Effector memory CD8-positive, alpha-beta T cell (primary cell): ENCODE measurements at regions not wholly inside any gene's neighbourhood (a gene's known extent, or its start where the extent isn't known, plus 50 kb on each side); places are given as distances from the start of the nearest gene placed in this dataset.

ENCODE experiments used
- ATAC-seq: fragments of 150-1000 bp; cut with Tn5 transposase; replicated peaks from 2 replicates; pipeline ENCODE4 v1.10.0; 2021; ENCODE audit warnings: mild to moderate bottlenecking, moderate library complexity
- DNase-seq, 3 experiments: peaks; one replicate each; pipeline ENCODE4 v3.0.0; 2021
- H3K27ac Mint-ChIP-seq, 2 donors: one replicate each; pipeline ENCODE4 v1.8.0; 2022; ENCODE audit warnings: mild to moderate bottlenecking in 2 of 2, mixed read lengths in 2 of 2, moderate library complexity in 2 of 2
- H3K27me3 Mint-ChIP-seq, 2 donors: one replicate each; pipeline ENCODE4 v1.8.0; 2022; ENCODE audit warnings: mixed read lengths in 2 of 2
- H3K36me3 Mint-ChIP-seq: one replicate; pipeline ENCODE4 v1.8.0; 2022; ENCODE audit warnings: mild to moderate bottlenecking, moderate library complexity, mixed read lengths; ENCODE audit not compliant: insufficient read depth
- H3K4me1 Mint-ChIP-seq, 2 donors: one replicate each; pipeline ENCODE4 v1.8.0; 2022; ENCODE audit warnings: low read depth in 2 of 2, mixed read lengths in 2 of 2
- H3K4me3 Mint-ChIP-seq, 2 donors: one replicate each; pipeline ENCODE4 v1.8.0; 2022; ENCODE audit warnings: mild to moderate bottlenecking in 2 of 2, mixed read lengths in 2 of 2, moderate library complexity in 2 of 2
- H3K9me3 Mint-ChIP-seq, 2 donors: one replicate each; pipeline ENCODE4 v1.8.0; 2022; ENCODE audit warnings: mixed read lengths in 2 of 2

GRCh38 chr2:147756069-147756468 is 88.8 kb upstream of the ACVR2A start:
- H3K9me3 Mint-ChIP-seq: peaks cover 0 to 2% of the 10 kb centered on the region in 2 donors
- DNase-seq (no peak), ATAC-seq (no peak)
- no peak overlapping the region for H3K4me3 Mint-ChIP-seq
- no peaks in the 10 kb centered on the region for H3K36me3 Mint-ChIP-seq
- H3K27ac Mint-ChIP-seq: no peak overlapping the region
- no peaks in the 10 kb centered on the region for H3K4me1 Mint-ChIP-seq
- H3K27me3 Mint-ChIP-seq: no peaks in the 10 kb centered on the region

- H3K27me3 Mint-ChIP-seq: no peaks in the 10 kb centered on the region
- peaks cover 0 to 2% of the 10 kb centered on the region in 2 donors for H3K9me3 Mint-ChIP-seq
- no peaks in the 10 kb centered on the region for H3K4me1 Mint-ChIP-seq
- no peak overlapping the region for H3K4me3 Mint-ChIP-seq
- ATAC-seq: no peak
- no peak for DNase-seq
- H3K27ac Mint-ChIP-seq: no peak overlapping the region
- H3K36me3 Mint-ChIP-seq: no peaks in the 10 kb centered on the region
Measured at GRCh38 chr2:147740211-147740927, 104.5 kb upstream of the ACVR2A start.

- no peaks in the 10 kb centered on the region for H3K36me3 Mint-ChIP-seq
- H3K27ac Mint-ChIP-seq: no peak overlapping the region
- H3K4me1 Mint-ChIP-seq: no peaks in the 10 kb centered on the region
- DNase-seq (no peak), ATAC-seq (no peak)
- H3K27me3 Mint-ChIP-seq: no peaks in the 10 kb centered on the region
- no peak overlapping the region for H3K4me3 Mint-ChIP-seq
- peaks cover 0 to 2% of the 10 kb centered on the region in 2 donors for H3K9me3 Mint-ChIP-seq
Measured at GRCh38 chr2:147739508-147739907, 105.3 kb upstream of the ACVR2A start.

- H3K27me3 Mint-ChIP-seq: no peaks in the 10 kb centered on the region
- no peaks in the 10 kb centered on the region for H3K4me1 Mint-ChIP-seq
- DNase-seq (no peak), ATAC-seq (no peak)
- H3K27ac Mint-ChIP-seq: no peak overlapping the region
- no peaks in the 10 kb centered on the region for H3K36me3 Mint-ChIP-seq
- H3K9me3 Mint-ChIP-seq: no peaks in the 10 kb centered on the region
- no peak overlapping the region for H3K4me3 Mint-ChIP-seq
Measured at GRCh38 chr2:147718831-147719230, 126.0 kb upstream of the ACVR2A start.

GRCh38 chr2:147716906-147717305 is 127.9 kb upstream of the ACVR2A start:
- H3K9me3 Mint-ChIP-seq: peaks cover 3 to 14% of the 10 kb centered on the region in 2 donors
- ATAC-seq: no peak
- DNase-seq: no peak
- no peak overlapping the region for H3K4me3 Mint-ChIP-seq
- H3K27me3 Mint-ChIP-seq: no peaks in the 10 kb centered on the region
- no peak overlapping the region for H3K27ac Mint-ChIP-seq
- no peaks in the 10 kb centered on the region for H3K36me3 Mint-ChIP-seq
- H3K4me1 Mint-ChIP-seq: no peaks in the 10 kb centered on the region

GRCh38 chr2:147715807-147716206 is 129.0 kb upstream of the ACVR2A start:
- Mint-ChIP-seq H3K4me1 (no peaks in the 10 kb centered on the region), H3K36me3 (no peaks in the 10 kb centered on the region), H3K9me3 (peaks cover 6 to 14% of the 10 kb centered on the region in 2 donors), H3K27ac (no peak overlapping the region), H3K27me3 (no peaks in the 10 kb centered on the region), H3K4me3 (no peak overlapping the region)
- ATAC-seq (no peak), DNase-seq (no peak)

GRCh38 chr2:147714582-147714981 is 130.2 kb upstream of the ACVR2A start:
- Mint-ChIP-seq H3K4me3 (no peak overlapping the region), H3K27me3 (no peaks in the 10 kb centered on the region), H3K36me3 (no peaks in the 10 kb centered on the region), H3K9me3 (peaks cover 6 to 14% of the 10 kb centered on the region in 2 donors), H3K4me1 (no peaks in the 10 kb centered on the region), H3K27ac (no peak overlapping the region)
- ATAC-seq (no peak), DNase-seq (no peak)

GRCh38 chr2:147713349-147713748 is 131.5 kb upstream of the ACVR2A start:
- no peak for ATAC-seq
- no peaks in the 10 kb centered on the region for H3K36me3 Mint-ChIP-seq

GRCh38 chr2:147712051-147712450 is 132.8 kb upstream of the ACVR2A start:
- peaks cover 9 to 14% of the 10 kb centered on the region in 2 donors for H3K9me3 Mint-ChIP-seq
- H3K4me1 Mint-ChIP-seq: no peaks in the 10 kb centered on the region
- H3K27ac Mint-ChIP-seq: no peak overlapping the region
- H3K27me3 Mint-ChIP-seq: no peaks in the 10 kb centered on the region
- H3K4me3 Mint-ChIP-seq: no peak overlapping the region
- H3K36me3 Mint-ChIP-seq: no peaks in the 10 kb centered on the region
- DNase-seq (no peak), ATAC-seq (no peak)

More at GRCh38 chr2:147713349-147713748, 131.5 kb upstream of the ACVR2A start:
- peaks cover 6 to 14% of the 10 kb centered on the region in 2 donors for H3K9me3 Mint-ChIP-seq
- no peaks in the 10 kb centered on the region for H3K4me1 Mint-ChIP-seq
- H3K27me3 Mint-ChIP-seq: no peaks in the 10 kb centered on the region
- no peak overlapping the region for H3K27ac Mint-ChIP-seq
- H3K4me3 Mint-ChIP-seq: no peak overlapping the region
- DNase-seq: no peak

GRCh38 chr2:147711031-147711430 is 133.8 kb upstream of the ACVR2A start:
- DNase-seq (no peak), ATAC-seq (no peak)
- Mint-ChIP-seq H3K4me1 (no peaks in the 10 kb centered on the region), H3K27me3 (no peaks in the 10 kb centered on the region), H3K4me3 (no peak overlapping the region), H3K27ac (no peak overlapping the region), H3K36me3 (no peaks in the 10 kb centered on the region), H3K9me3 (peaks cover 9 to 14% of the 10 kb centered on the region in 2 donors)

GRCh38 chr2:147709655-147710054 is 135.2 kb upstream of the ACVR2A start:
- no peaks in the 10 kb centered on the region for H3K27me3 Mint-ChIP-seq
- no peak overlapping the region for H3K4me3 Mint-ChIP-seq
- H3K36me3 Mint-ChIP-seq: no peaks in the 10 kb centered on the region
- H3K9me3 Mint-ChIP-seq: peaks cover 9 to 14% of the 10 kb centered on the region in 2 donors
- DNase-seq (no peak), ATAC-seq (no peak)
- no peak overlapping the region for H3K27ac Mint-ChIP-seq
- no peaks in the 10 kb centered on the region for H3K4me1 Mint-ChIP-seq

GRCh38 chr2:147703171-147703570 is 141.7 kb upstream of the ACVR2A start:
- Mint-ChIP-seq H3K9me3 (peaks cover 0 to 5% of the 10 kb centered on the region in 2 donors), H3K4me3 (no peak overlapping the region), H3K4me1 (no peaks in the 10 kb centered on the region), H3K36me3 (no peaks in the 10 kb centered on the region), H3K27ac (no peak overlapping the region), H3K27me3 (peaks cover 0 to 10% of the 10 kb centered on the region in 2 donors)
- ATAC-seq (no peak), DNase-seq (no peak)

- H3K36me3 Mint-ChIP-seq: no peaks in the 10 kb centered on the region
- H3K9me3 Mint-ChIP-seq: peaks cover 0 to 2% of the 10 kb centered on the region in 2 donors
- H3K27ac Mint-ChIP-seq: no peak overlapping the region
- no peaks in the 10 kb centered on the region for H3K4me1 Mint-ChIP-seq
- H3K4me3 Mint-ChIP-seq: no peak overlapping the region
- ATAC-seq (no peak), DNase-seq (no peak)
- H3K27me3 Mint-ChIP-seq: peaks cover 0 to 16% of the 10 kb centered on the region in 2 donors
Measured at GRCh38 chr2:147698166-147698565, 146.7 kb upstream of the ACVR2A start.

GRCh38 chr2:147696426-147696825 is 148.4 kb upstream of the ACVR2A start:
- ATAC-seq (no peak), DNase-seq (no peak)
- no peaks in the 10 kb centered on the region for H3K4me1 Mint-ChIP-seq
- peaks cover 0 to 2% of the 10 kb centered on the region in 2 donors for H3K9me3 Mint-ChIP-seq
- H3K4me3 Mint-ChIP-seq: no peak overlapping the region
- no peak overlapping the region for H3K27ac Mint-ChIP-seq
- no peaks in the 10 kb centered on the region for H3K36me3 Mint-ChIP-seq
- H3K27me3 Mint-ChIP-seq: peaks cover 0 to 18% of the 10 kb centered on the region in 2 donors
